Endodermal cell (in vitro differentiated cells): ENCODE measurements at regions not wholly inside any gene's neighbourhood (a gene's known extent, or its start where the extent isn't known, plus 50 kb on each side); places are given as distances from the start of the nearest gene placed in this dataset.

ENCODE experiments used
- DNase-seq: peaks from one replicate; pipeline ENCODE4 v3.0.0-alpha.2; 2017
- H3K27ac ChIP-seq: 2 replicates; pipeline ENCODE4 v1.5.1; 2013; ENCODE audit warnings: mild to moderate bottlenecking, low read depth, low read length, moderate library complexity
- H3K27me3 ChIP-seq: 2 replicates; pipeline ENCODE4 v1.6.1; 2013; ENCODE audit warnings: mild to moderate bottlenecking, low read length, moderate library complexity; ENCODE audit not compliant: insufficient read depth, control insufficient read depth, poor library complexity, severe bottlenecking
- H3K36me3 ChIP-seq: 2 replicates; pipeline ENCODE4 v1.7.0; 2013; ENCODE audit warnings: mild to moderate bottlenecking, low read length, moderate library complexity; ENCODE audit not compliant: control insufficient read depth, insufficient read depth
- H3K4me1 ChIP-seq: one replicate; pipeline ENCODE4 v1.7.0; 2013; ENCODE audit warnings: low read length; ENCODE audit not compliant: control insufficient read depth, insufficient read depth
- H3K4me3 ChIP-seq: 2 replicates; pipeline ENCODE4 v1.5.1; 2013; ENCODE audit warnings: mild to moderate bottlenecking, low read length, moderate library complexity
- H3K9ac ChIP-seq: 2 replicates; pipeline ENCODE4 v1.6.1; 2013; ENCODE audit warnings: mild to moderate bottlenecking, low read length, moderate library complexity; ENCODE audit not compliant: poor library complexity, severe bottlenecking; ENCODE audit errors: extremely low read depth
- H3K9me3 ChIP-seq: 2 replicates; pipeline ENCODE4 v1.6.1; 2013; ENCODE audit warnings: mild to moderate bottlenecking, low read length, moderate library complexity; ENCODE audit not compliant: control insufficient read depth
- H3K27ac Mint-ChIP-seq: 2 replicates; pipeline ENCODE4 v1.8.0; 2020; ENCODE audit warnings: mixed read lengths
- H3K27me3 Mint-ChIP-seq: 2 replicates; pipeline ENCODE4 v1.8.0; 2021; ENCODE audit warnings: mild to moderate bottlenecking, mixed read lengths; ENCODE audit not compliant: insufficient read depth
- H3K36me3 Mint-ChIP-seq: 2 replicates; pipeline ENCODE4 v1.8.0; 2020; ENCODE audit warnings: low read depth, mixed read lengths
- H3K4me1 Mint-ChIP-seq: 2 replicates; pipeline ENCODE4 v1.8.0; 2020; ENCODE audit warnings: mixed read lengths
- H3K4me3 Mint-ChIP-seq: 2 replicates; pipeline ENCODE4 v1.8.0; 2020; ENCODE audit warnings: mild to moderate bottlenecking, moderate library complexity, mixed read lengths
- H3K9me3 Mint-ChIP-seq: 2 replicates; pipeline ENCODE4 v1.8.0; 2020; ENCODE audit warnings: mild to moderate bottlenecking, mixed read lengths
- WGBS, 2 experiments: methylation state at CpG; one replicate each; pipeline versions ENCODE4 v1.1.5 to v1.1.7; 2013; ENCODE audit warnings: missing lambda C conversion rate in 2 of 2, mixed read lengths in 1 of 2; ENCODE audit not compliant: insufficient coverage in 1 of 2, insufficient read length in 1 of 2; 5-methylcytosine and 5-hydroxymethylcytosine counted together
- TF ChIP-seq, protein P1 (sequence below): fragments of 200-600 bp; sonication (generic); conservative IDR thresholded peaks from 2 replicates; pipeline ENCODE4 v1.5.0; 2021; ENCODE audit warnings: antibody characterized with exemption, mild to moderate bottlenecking

DNA sequence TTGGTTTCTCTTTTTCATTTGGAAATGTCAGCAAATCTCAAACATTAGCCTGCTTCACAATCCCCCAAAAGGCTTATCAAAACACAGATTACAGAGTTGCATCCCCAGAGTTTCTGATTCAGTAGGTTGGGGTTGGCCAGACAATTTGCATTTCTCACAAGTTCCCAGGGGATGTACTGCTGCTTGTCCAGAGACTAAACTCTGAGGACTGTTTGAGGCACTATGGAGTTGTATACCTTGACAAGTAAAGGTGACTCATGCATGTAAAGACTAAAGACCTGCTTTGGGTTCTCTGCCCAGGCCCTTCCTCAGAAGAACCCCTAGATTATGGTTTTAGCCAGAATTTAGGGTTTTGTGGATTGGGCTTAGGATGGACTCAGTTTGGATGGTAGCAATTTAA is 151.1 kb upstream of the ARHGEF26 start:
- Histone ChIP-seq H3K9me3 (peaks cover 15% of the 10 kb centered on the region), H3K27me3 (no peaks in the 10 kb centered on the region), H3K36me3 (no peaks in the 10 kb centered on the region), H3K9ac (no peak overlapping the region), H3K4me3 (no peak overlapping the region), H3K27ac (no peak overlapping the region), H3K4me1 (no peaks in the 10 kb centered on the region)
- TF ChIP-seq, protein P1, sequence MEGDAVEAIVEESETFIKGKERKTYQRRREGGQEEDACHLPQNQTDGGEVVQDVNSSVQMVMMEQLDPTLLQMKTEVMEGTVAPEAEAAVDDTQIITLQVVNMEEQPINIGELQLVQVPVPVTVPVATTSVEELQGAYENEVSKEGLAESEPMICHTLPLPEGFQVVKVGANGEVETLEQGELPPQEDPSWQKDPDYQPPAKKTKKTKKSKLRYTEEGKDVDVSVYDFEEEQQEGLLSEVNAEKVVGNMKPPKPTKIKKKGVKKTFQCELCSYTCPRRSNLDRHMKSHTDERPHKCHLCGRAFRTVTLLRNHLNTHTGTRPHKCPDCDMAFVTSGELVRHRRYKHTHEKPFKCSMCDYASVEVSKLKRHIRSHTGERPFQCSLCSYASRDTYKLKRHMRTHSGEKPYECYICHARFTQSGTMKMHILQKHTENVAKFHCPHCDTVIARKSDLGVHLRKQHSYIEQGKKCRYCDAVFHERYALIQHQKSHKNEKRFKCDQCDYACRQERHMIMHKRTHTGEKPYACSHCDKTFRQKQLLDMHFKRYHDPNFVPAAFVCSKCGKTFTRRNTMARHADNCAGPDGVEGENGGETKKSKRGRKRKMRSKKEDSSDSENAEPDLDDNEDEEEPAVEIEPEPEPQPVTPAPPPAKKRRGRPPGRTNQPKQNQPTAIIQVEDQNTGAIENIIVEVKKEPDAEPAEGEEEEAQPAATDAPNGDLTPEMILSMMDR, result no peak
- H3K27ac Mint-ChIP-seq, result no peak overlapping the region
- no peak overlapping the region for H3K4me3 Mint-ChIP-seq
- no peaks in the 10 kb centered on the region for H3K36me3 Mint-ChIP-seq
- no peak for DNase-seq
- peaks cover 14% of the 10 kb centered on the region for H3K9me3 Mint-ChIP-seq
- no peaks in the 10 kb centered on the region for H3K4me1 Mint-ChIP-seq
- H3K27me3 Mint-ChIP-seq, result no peaks in the 10 kb centered on the region

DNA sequence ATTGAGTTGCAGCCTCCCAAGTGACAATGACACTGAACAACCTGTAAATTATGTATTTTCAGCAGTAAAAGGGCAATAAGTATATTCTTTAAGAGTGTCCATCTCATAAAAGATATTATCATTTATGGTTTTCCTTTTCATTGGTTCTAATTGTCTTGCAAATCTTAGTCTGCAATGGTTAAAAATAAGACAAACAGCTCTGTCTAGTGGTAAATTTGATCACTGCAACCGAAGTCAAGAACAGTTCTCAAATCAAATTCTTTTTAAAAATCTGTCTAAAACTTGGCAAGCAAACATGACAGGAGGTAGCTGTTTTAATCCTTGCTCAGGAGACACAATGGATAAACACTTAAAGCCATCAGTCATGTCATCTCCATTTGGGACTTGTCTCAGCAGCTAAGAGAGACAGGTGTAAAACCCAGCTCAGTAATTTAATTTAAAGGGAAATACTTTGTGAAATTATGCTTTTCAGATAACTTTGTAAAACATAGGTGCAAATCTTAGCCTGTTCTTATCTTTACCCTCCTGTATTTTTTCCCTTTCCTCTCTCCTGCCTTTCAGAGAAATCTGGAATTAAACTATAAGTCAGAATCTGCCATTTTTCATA is 150.3 kb upstream of the ARHGEF26 start:
- no peak overlapping the region for H3K27ac Mint-ChIP-seq
- H3K27me3 ChIP-seq, result no peaks in the 10 kb centered on the region
- H3K9me3 ChIP-seq, result peaks cover 15% of the 10 kb centered on the region
- no peak overlapping the region for H3K9ac ChIP-seq
- 59% methylated on average over 1 of the region's 1 CpG; no CpG with 5 or more reads in 1 of the 2 experiments for WGBS, 2 experiments
- H3K4me1 Mint-ChIP-seq, result no peaks in the 10 kb centered on the region
- peaks cover 13% of the 10 kb centered on the region for H3K9me3 Mint-ChIP-seq
- no peak overlapping the region for H3K27ac ChIP-seq
- no peak for DNase-seq
- H3K4me1 ChIP-seq, result no peaks in the 10 kb centered on the region
- H3K36me3 Mint-ChIP-seq, result no peaks in the 10 kb centered on the region
- no peak overlapping the region for H3K4me3 ChIP-seq
- TF ChIP-seq, protein P1, result peak; percentile 67
- H3K4me3 Mint-ChIP-seq, result no peak overlapping the region
- no peaks in the 10 kb centered on the region for H3K27me3 Mint-ChIP-seq
- H3K36me3 ChIP-seq, result no peaks in the 10 kb centered on the region

DNA sequence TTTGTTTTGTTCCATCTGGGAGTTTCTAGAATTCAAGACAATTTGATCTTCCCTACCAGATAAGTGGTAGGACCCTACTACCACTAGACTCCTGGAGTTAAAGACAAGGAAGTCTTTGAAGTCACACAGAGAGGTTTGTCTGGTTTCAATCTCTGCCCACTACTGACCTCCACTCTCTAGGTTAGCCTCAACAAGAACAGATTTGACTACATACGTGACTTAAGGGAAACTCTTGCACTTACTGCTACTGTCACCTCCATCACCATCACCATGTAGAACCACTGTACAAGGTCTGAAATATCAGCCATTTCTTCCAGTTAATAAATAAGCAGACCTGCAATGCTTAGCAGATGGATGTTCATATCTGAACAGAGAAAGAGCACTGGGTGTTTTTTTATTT is 148.3 kb upstream of the ARHGEF26 start:
- TF ChIP-seq, protein P1, result no peak
- Histone ChIP-seq H3K4me3 (no peak overlapping the region), H3K9me3 (peaks cover 10% of the 10 kb centered on the region), H3K27me3 (no peaks in the 10 kb centered on the region), H3K9ac (no peak overlapping the region), H3K27ac (no peak overlapping the region), H3K36me3 (no peaks in the 10 kb centered on the region), H3K4me1 (no peaks in the 10 kb centered on the region)
- DNase-seq, result no peak
- no peak overlapping the region for H3K4me3 Mint-ChIP-seq
- no peak overlapping the region for H3K27ac Mint-ChIP-seq
- peaks cover 9% of the 10 kb centered on the region for H3K9me3 Mint-ChIP-seq
- H3K4me1 Mint-ChIP-seq, result no peaks in the 10 kb centered on the region
- 91 to 100% methylated on average over 1 of the region's 1 CpG for WGBS, 2 experiments
- H3K36me3 Mint-ChIP-seq, result no peaks in the 10 kb centered on the region
- no peaks in the 10 kb centered on the region for H3K27me3 Mint-ChIP-seq
